HG03469 (cell line): ENCODE measurements at regions not wholly inside any gene's neighbourhood (a gene's known extent, or its start where the extent isn't known, plus 50 kb on each side); places are given as distances from the start of the nearest gene placed in this dataset.

ENCODE experiments used
- ATAC-seq: cut with Tn5 transposase; IDR thresholded peaks from one replicate; pipeline ENCODE4 v1.9.1; 2021; ENCODE audit warnings: mild to moderate bottlenecking, moderate library complexity, moderate number of reproducible peaks; ENCODE audit not compliant: unreplicated experiment

- ATAC-seq = no peak
Measured at GRCh38 chr16:65545413-65545956, 423.6 kb upstream of the CDH11 start.

GRCh38 chr16:65543781-65544740, 422.2 kb upstream of the CDH11 start:
- ATAC-seq = no peak

GRCh38 chr16:65541646-65542045, 419.8 kb upstream of the CDH11 start:
- no peak for ATAC-seq

GRCh38 chr16:65540901-65541300, 419.0 kb upstream of the CDH11 start:
- no peak for ATAC-seq

- ATAC-seq = no peak
Measured at GRCh38 chr16:65538976-65539375, 417.1 kb upstream of the CDH11 start.

- no peak for ATAC-seq
Measured at GRCh38 chr16:65537336-65537735, 415.5 kb upstream of the CDH11 start.

- ATAC-seq = no peak
Measured at GRCh38 chr16:65534121-65534528, 412.3 kb upstream of the CDH11 start.

- no peak for ATAC-seq
Measured at GRCh38 chr16:65532846-65533245, 411.0 kb upstream of the CDH11 start.

- ATAC-seq = no peak
Measured at GRCh38 chr16:65532258-65532657, 410.4 kb upstream of the CDH11 start.

GRCh38 chr16:65531475-65531874, 409.6 kb upstream of the CDH11 start:
- no peak for ATAC-seq

- no peak for ATAC-seq
Measured at GRCh38 chr16:65525707-65526106, 403.8 kb upstream of the CDH11 start.

- no peak for ATAC-seq
Measured at GRCh38 chr16:65524997-65525396, 403.1 kb upstream of the CDH11 start.

GRCh38 chr16:65524231-65524630, 402.4 kb upstream of the CDH11 start:
- no peak for ATAC-seq

- no peak for ATAC-seq
Measured at GRCh38 chr16:65523283-65523944, 401.6 kb upstream of the CDH11 start.

GRCh38 chr16:65522412-65522811, 400.5 kb upstream of the CDH11 start:
- ATAC-seq = no peak

- no peak for ATAC-seq
Measured at GRCh38 chr16:65521633-65522328, 399.9 kb upstream of the CDH11 start.

GRCh38 chr16:65519402-65519801, 397.5 kb upstream of the CDH11 start:
- no peak for ATAC-seq

GRCh38 chr16:65515193-65515592, 393.3 kb upstream of the CDH11 start:
- ATAC-seq = no peak

- ATAC-seq = no peak
Measured at GRCh38 chr16:65510850-65511249, 389.0 kb upstream of the CDH11 start.

- no peak for ATAC-seq
Measured at GRCh38 chr16:65510241-65510640, 388.4 kb upstream of the CDH11 start.

- ATAC-seq = no peak
Measured at GRCh38 chr16:65509172-65509571, 387.3 kb upstream of the CDH11 start.
